GM08714 (cell line): ENCODE measurements at regions not wholly inside any gene's neighbourhood (a gene's known extent, or its start where the extent isn't known, plus 50 kb on each side); places are given as distances from the start of the nearest gene placed in this dataset.

Source experiments
- H3K4me3 ChIP-seq: fragments of 200-500 bp; sonication (Bioruptor generic); 2 replicates; pipeline ENCODE4 v1.5.1; 2014; ENCODE audit warnings: mild to moderate bottlenecking, low read length, inconsistent platforms
- ZNF274 ChIP-seq: IDR thresholded peaks from 2 replicates; pipeline ENCODE4 v1.6.1; 2012; ENCODE audit warnings: mild to moderate bottlenecking, low read depth, low read length

DNA sequence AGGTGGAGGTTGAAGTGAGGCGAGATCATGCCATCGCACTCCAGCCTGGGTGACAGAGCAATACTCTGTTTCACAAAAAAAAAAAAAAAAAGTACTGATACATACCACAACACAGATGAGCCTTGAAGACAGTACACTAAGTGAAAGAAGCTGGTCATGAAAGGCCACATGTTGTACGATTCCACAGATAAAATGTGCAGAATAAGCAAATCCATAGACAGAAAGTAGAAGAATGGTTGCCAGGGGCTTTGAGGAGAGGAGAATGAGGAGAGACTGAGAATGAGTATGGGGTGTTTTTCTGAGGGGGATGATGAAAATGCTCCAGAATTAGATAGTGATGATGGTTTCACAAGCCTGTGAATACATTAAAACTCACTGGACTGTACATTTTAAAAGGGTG is 155.6 kb upstream of the PSMD7 start:
- no peak for TF ChIP-seq ZNF274
- no peak overlapping the region for H3K4me3 ChIP-seq

DNA sequence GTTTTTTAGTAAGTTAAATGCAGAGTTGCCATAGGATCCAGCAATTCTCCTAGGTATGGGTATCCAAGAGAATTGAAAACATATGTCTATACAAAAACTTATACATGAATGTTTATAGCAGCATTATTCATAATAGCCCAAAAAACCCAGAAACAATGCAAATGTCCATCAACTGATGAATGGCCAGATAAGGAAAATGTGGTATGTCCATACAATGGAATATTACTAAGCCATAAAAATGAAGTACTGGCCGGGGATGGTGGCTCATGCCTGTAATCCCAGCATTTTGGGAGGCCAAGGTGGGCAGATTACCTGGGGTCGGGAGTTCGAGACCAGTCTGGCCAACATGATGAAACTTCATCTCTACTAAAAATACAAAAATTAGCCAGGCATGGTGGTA is 156.1 kb upstream of the PSMD7 start:
- no peak for TF ChIP-seq ZNF274
- no peak overlapping the region for H3K4me3 ChIP-seq

DNA sequence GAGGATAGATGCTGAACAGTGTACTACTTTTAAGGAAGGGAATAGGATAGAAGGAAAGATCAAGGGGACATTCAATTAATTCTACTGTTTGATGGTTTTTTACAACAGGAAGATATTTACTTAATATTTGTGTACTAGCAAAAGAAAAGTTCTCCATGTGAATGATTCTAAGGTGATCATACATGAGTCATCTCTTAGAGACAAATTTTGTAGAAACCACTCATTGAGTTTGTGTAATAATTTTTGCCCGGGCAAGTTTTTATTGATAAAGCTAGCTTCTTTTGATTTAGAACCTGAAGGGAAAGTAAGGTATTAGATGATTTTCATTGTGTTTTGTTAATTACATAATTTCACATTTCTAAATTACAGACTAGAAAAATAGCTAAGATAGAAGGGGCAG is 172.8 kb upstream of the PSMD7 start:
- H3K4me3 ChIP-seq: no peak overlapping the region
- no peak for TF ChIP-seq ZNF274

- no peak overlapping the region for H3K4me3 ChIP-seq
- no peak for TF ChIP-seq ZNF274
Observed at GRCh38 chr16:74123195-74123594, 173.4 kb upstream of the PSMD7 start.

DNA sequence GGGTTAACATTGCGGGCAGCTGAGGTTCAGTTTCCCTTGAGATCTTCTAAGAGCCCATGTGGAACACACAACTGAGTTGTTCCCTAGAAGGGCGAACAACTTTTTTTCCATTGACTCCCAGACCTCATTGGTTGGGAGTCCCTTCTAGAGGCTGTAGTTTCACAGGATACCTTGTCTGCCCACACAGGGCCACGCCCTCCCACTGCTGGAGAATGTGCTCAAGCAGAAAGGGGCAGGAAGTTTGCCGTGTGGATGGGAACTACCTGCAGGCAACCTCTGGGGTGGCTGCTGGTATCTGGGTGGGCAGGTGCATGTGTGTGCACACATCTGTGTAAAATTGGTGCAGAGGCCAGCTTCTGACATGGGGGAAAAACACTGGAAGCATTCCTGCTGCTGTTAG is 178.8 kb upstream of the PSMD7 start:
- H3K4me3 ChIP-seq: no peak overlapping the region
- no peak for TF ChIP-seq ZNF274

DNA sequence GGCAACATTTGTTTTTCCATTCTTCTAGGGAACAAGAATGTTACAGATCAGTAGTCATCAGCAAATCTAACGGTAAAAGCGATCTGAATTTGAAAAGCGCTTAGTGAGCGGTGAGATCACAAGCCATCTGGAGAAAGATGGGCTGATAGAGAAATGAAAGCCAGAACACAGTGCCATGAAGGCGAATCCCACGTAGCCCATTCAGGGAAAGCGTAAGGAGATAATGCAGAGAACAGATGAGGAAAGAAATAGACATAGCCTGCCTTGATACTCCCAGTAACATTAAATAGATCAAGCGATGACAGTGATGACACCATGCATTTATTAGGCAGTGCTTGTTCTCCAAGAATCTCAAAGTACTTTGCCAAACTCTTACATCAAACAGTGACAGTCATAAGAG is 183.1 kb upstream of the PSMD7 start:
- no peak for TF ChIP-seq ZNF274
- no peak overlapping the region for H3K4me3 ChIP-seq

GRCh38 chr16:74111456-74111982 is 185.1 kb upstream of the PSMD7 start:
- H3K4me3 ChIP-seq: no peak overlapping the region
- TF ChIP-seq ZNF274: no peak

DNA sequence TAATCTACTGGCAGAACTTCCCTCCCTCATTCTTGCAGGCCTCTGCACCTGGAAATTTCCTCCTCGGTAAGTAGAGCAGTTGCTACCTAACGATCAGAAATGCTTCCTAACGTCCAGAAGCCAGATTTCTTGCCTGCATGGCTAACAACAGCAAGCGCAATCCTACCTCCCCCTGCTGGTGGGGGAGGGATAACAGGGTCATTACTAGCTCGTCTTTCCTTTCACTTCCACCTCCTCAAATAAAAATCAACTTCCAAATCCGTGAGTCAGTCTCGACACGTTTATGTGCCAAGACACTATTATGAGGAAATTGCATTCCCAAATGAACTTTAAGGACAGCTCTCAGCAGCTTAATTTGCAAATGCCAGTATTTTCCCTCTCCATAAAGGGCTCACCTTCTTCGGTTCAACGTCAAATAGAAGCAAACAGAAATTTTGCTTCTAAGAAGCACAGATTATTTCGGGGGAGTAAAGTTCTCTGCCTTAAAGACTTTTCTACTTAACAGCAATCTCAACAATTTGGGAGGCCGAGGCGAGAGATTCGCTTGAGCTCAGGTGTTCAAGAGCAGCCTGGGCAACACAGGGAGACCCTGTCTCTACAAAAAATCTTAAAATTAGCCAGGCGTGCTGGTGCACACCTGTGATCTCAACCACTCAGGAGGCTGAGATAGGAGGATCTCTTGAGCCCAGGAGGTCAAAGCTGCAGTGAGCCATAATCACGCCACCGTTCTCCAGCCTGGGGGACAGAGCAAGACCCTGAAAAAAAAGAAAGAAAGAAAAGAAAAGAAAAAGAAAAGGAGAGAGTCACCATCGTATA is 188.6 kb upstream of the PSMD7 start:
- TF ChIP-seq ZNF274: no peak
- no peak overlapping the region for H3K4me3 ChIP-seq

DNA sequence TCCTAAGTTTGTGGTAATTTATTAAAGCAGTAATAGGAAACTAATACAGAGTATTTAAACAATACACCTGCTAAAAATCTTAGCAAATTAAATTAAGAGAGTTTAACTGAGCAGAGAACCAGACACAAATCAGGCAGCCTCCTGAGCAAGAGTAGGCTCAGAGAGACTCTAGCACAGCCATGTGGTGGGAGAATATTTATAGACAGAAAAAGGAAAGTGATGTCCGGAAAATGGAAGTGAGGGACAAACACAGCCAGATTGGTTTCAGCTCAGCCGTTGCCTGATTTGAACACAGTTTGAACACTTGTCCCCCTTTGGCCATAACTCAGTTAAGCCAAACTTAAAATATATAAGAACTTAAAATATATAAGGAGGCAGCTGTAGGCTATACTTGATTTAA is 192.6 kb upstream of the PSMD7 start:
- no peak overlapping the region for H3K4me3 ChIP-seq
- no peak for TF ChIP-seq ZNF274

DNA sequence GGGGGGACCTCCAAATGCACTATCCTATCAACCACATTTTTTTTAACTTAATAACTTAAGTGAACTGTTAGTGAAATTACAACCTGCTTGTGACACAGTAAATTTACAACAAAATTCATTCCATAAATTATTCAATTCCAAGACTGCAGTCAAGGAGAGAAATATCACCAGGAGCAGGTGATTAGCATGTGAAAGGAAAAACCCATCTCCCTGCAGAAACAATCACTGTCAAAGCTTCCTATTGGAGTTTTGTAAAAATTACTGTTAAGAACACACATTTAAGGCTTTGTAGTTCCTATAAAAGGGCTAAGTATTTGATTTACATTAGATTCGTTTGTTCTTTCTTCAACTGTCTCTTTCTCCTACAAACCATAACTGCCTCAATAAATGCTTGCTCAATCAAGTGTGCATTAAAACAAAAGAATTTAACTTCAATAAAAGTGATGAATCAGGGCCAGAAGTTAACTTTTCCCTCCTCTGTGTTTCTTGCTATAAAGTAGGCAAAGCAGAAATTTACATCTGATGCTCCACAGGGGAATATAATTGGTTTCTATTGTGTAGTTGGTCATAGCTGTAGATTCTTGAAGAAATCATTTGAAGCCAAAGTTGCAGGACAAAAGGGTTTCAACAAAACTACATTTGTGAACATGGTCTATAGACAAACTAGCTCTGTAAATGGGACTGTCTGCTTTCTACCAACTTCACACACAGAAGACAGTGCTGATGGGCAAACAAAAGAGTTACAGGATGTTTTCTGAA is 195.1 kb upstream of the PSMD7 start:
- TF ChIP-seq ZNF274: no peak
- H3K4me3 ChIP-seq: no peak overlapping the region

DNA sequence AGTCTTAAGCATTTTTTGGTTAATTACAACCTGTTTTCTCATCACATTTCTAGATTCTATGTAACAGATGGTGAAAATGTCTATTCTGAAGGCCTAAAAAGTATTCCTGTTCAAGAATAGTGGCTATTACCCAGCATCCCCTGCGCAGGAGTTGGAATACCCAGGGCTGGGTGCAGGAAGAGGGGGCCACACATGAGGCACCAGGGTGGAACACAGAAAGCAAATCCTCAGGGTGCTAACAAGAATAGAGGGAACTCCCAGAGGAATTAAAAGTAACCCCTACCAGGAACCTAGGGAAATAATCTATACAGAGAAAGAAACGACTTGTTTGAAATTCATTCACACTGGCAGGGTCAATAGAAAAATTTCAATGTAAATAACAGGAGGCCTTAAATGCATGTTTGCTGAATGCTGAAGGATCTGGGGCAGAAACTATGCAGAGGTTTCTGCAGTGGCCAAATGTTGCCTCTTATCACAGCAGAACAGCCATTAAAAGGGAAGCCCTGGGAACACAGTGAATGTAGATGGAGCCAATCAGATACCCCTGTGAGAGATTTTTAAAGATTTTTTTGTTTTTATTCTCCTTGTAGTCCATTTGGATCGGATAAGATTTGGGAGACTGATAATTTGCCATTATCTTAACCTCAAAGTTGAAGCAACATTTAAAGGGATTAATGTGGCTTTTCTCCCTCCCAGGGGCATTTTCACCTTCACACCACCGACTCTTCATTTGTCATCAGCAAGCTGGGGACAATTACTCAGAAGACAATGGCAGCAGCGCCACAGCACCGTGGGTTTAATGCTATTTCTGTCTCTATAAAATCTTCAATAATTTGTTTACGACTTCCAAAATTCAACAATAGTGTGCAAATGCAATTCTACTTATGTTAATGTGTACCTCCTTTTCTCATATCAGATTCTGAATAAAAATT is 196.0 kb upstream of the PSMD7 start:
- TF ChIP-seq ZNF274: no peak
- no peak overlapping the region for H3K4me3 ChIP-seq

GRCh38 chr16:74099530-74099929 is 197.1 kb upstream of the PSMD7 start:
- H3K4me3 ChIP-seq: no peak overlapping the region
- no peak for TF ChIP-seq ZNF274

DNA sequence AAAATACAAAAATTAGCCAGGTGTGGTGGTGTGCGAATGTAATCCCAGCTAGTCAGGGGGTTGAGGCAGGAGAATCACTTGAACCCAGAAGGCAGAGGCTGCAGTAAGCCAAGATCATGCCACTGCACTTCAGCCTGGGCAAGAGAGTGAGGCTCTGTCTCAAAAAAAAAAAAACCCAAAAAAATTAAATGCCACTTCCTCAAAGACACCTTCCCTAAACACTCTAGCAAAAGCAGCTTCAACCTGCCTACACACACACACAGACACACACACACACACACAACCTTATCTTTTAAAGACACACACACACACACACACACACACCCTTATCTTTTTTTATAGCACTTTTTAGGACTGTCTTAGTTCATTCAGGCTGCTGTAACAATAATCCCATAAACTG is 201.7 kb upstream of the PSMD7 start:
- no peak overlapping the region for H3K4me3 ChIP-seq
- TF ChIP-seq ZNF274: no peak

- H3K4me3 ChIP-seq: no peak overlapping the region
- no peak for TF ChIP-seq ZNF274
Observed at GRCh38 chr16:74094514-74094913, 202.1 kb upstream of the PSMD7 start.
